PC-3 (cell line): ENCODE measurements at regions not wholly inside any gene's neighbourhood (a gene's known extent, or its start where the extent isn't known, plus 50 kb on each side); places are given as distances from the start of the nearest gene placed in this dataset.

Experiments
- ATAC-seq: fragments of 200-7000 bp; cut with Tn5 transposase; 2 replicates; pipeline ENCODE4 v1.9.1; 2020; ENCODE audit warnings: mild to moderate bottlenecking, moderate library complexity
- BruUV-seq: library from RNA; stranded (reverse); fragments of 400-500 nt; replicated peaks from 2 replicates; lab custom pipeline; 2021; lab: Mats Ljungman, UMichigan
- CTCF ChIA-PET: fragments of 300-600 bp; sonication (Branson Sonifier 250); formaldehyde crosslinking; loops from one replicate; lab custom pipeline; 2022; ENCODE audit warnings: antibody characterized with exemption; lab: Charles Lee
- POLR2A ChIA-PET: fragments of 300-600 bp; sonication (Branson Sonifier 250); formaldehyde crosslinking; loops from one replicate; lab custom pipeline; 2022; ENCODE audit warnings: antibody characterized with exemption; ENCODE audit not compliant: unreplicated experiment; lab: Charles Lee
- DNase-seq: peaks from one replicate; pipeline ENCODE4 v3.0.0-alpha.2; 2015
- H2AFZ ChIP-seq: fragments of 300-600 bp; sonication (generic); 2 replicates; pipeline ENCODE4 v1.6.0; 2016; ENCODE audit warnings: antibody characterized with exemption, low read length
- H3F3A ChIP-seq: fragments of 300-600 bp; sonication (generic); one replicate; pipeline ENCODE4 v1.6.0; 2017; ENCODE audit warnings: antibody characterized with exemption, low read length, control low read depth, mild to moderate bottlenecking; ENCODE audit not compliant: unreplicated experiment
- H3K27ac ChIP-seq: fragments of 300-600 bp; sonication (generic); 2 replicates; pipeline ENCODE4 v1.5.1; 2016; ENCODE audit warnings: mild to moderate bottlenecking, low read length
- H3K27me3 ChIP-seq: fragments of 300-600 bp; sonication (generic); 2 replicates; pipeline ENCODE4 v1.6.1; 2016; ENCODE audit warnings: low read length, mixed read lengths
- H3K36me3 ChIP-seq: fragments of 300-600 bp; sonication (generic); 2 replicates; pipeline ENCODE4 v1.6.1; 2016; ENCODE audit warnings: low read depth, mixed run types, low read length, mixed read lengths
- H3K4me1 ChIP-seq: fragments of 300-600 bp; sonication (generic); 2 replicates; pipeline ENCODE4 v1.5.1; 2016; ENCODE audit warnings: low read length; ENCODE audit not compliant: insufficient read depth
- H3K4me2 ChIP-seq: fragments of 300-600 bp; sonication (generic); 2 replicates; pipeline ENCODE4 v1.6.0; 2016; ENCODE audit warnings: low read length
- H3K4me3 ChIP-seq: fragments of 300-600 bp; sonication (generic); 2 replicates; pipeline ENCODE4 v1.5.1; 2016; ENCODE audit warnings: mild to moderate bottlenecking, low read length, mixed read lengths
- H3K79me2 ChIP-seq: fragments of 300-600 bp; sonication (generic); 2 replicates; pipeline ENCODE4 v1.6.1; 2017; ENCODE audit warnings: low read length, mixed read lengths
- H3K9ac ChIP-seq: fragments of 300-600 bp; sonication (generic); 2 replicates; pipeline ENCODE4 v1.6.0; 2016; ENCODE audit warnings: mild to moderate bottlenecking, low read length
- H3K9me2 ChIP-seq: fragments of 300-600 bp; sonication (generic); replicated peaks from 2 replicates; pipeline ENCODE4 v1.6.1; 2016; ENCODE audit warnings: mixed run types, low read length, mixed read lengths
- H3K9me3 ChIP-seq: fragments of 300-600 bp; sonication (generic); 2 replicates; pipeline ENCODE4 v1.6.1; 2016; ENCODE audit warnings: low read length, mixed read lengths
- H4K20me1 ChIP-seq: fragments of 300-600 bp; sonication (generic); 2 replicates; pipeline ENCODE4 v1.6.1; 2016; ENCODE audit warnings: low read length, mixed read lengths
- CTCF ChIP-seq: fragments of 300-600 bp; sonication (generic); conservative IDR thresholded peaks from 2 replicates; pipeline ENCODE4 v1.5.1; 2017; ENCODE audit warnings: antibody characterized with exemption, low read depth, mild to moderate bottlenecking, low read length
- EZH2 ChIP-seq: fragments of 300-600 bp; sonication (generic); IDR thresholded peaks from one replicate; pipeline ENCODE4 v1.6.1; 2017; ENCODE audit warnings: antibody characterized with exemption, mild to moderate bottlenecking, low read length; ENCODE audit not compliant: unreplicated experiment
- EZH2phosphoT487 ChIP-seq: fragments of 300-600 bp; sonication (generic); IDR thresholded peaks from 2 replicates; pipeline ENCODE4 v1.6.1; 2018; ENCODE audit warnings: mild to moderate bottlenecking, antibody characterized with exemption, low read length, borderline replicate concordance
- intact Hi-C: fragments of 100-400 bp; cut with micrococcal nuclease; formaldehyde crosslinking; loops from 2 replicates; pipeline ENCODE4 v1.9.0; 2023

GRCh38 chr12:93960521-93960920 is 187.9 kb upstream of the PLXNC1 start:
- BruUV-seq, result no TSS peak
- H3K27ac ChIP-seq, result no peak overlapping the region

GRCh38 chr12:93962336-93962735 is 186.0 kb upstream of the PLXNC1 start:
- H4K20me1 ChIP-seq, result no peaks in the 10 kb centered on the region

More at GRCh38 chr12:93960521-93960920, 187.9 kb upstream of the PLXNC1 start:
- TF ChIP-seq EZH2phosphoT487 (no peak), CTCF (no peak), EZH2 (no peak)
- Histone ChIP-seq H3K36me3 (no peaks in the 10 kb centered on the region), H3K4me1 (peaks cover 7% of the 10 kb centered on the region; the same call in 1 of the 2 replicates), H3K79me2 (no peaks in the 10 kb centered on the region), H3K9me3 (no peaks in the 10 kb centered on the region), H3K9me2 (no peaks in the 10 kb centered on the region), H3K4me2 (no peak overlapping the region), H3F3A (no peaks in the 10 kb centered on the region), H3K4me3 (no peak overlapping the region), H3K27me3 (no peaks in the 10 kb centered on the region), H4K20me1 (no peaks in the 10 kb centered on the region), H3K9ac (no peak overlapping the region), H2AFZ (no peak overlapping the region)
- POLR2A ChIA-PET, result no interaction called here
- no peak for DNase-seq
- no peak for ATAC-seq
- intact Hi-C loops, result no loop called here
- CTCF ChIA-PET, result no interaction called here

More at GRCh38 chr12:93962336-93962735, 186.0 kb upstream of the PLXNC1 start:
- Histone ChIP-seq H3K4me3 (no peak overlapping the region), H3K4me1 (peaks cover 7% of the 10 kb centered on the region; the same call in 1 of the 2 replicates), H3F3A (no peaks in the 10 kb centered on the region), H3K27ac (no peak overlapping the region), H3K36me3 (no peaks in the 10 kb centered on the region), H3K9me3 (no peaks in the 10 kb centered on the region), H3K9ac (no peak overlapping the region), H3K27me3 (no peaks in the 10 kb centered on the region), H3K4me2 (no peak overlapping the region), H3K79me2 (no peaks in the 10 kb centered on the region), H3K9me2 (no peaks in the 10 kb centered on the region), H2AFZ (no peak overlapping the region)
- TF ChIP-seq EZH2 (no peak), CTCF (no peak), EZH2phosphoT487 (no peak)
- CTCF ChIA-PET, result no interaction called here
- POLR2A ChIA-PET, result no interaction called here
- intact Hi-C loops, result no loop called here
- DNase-seq (no peak), ATAC-seq (no peak)
- BruUV-seq, result no TSS peak
